ENCODE measurements at regions not wholly inside any gene's neighbourhood (a gene's known extent, or its start where the extent isn't known, plus 50 kb on each side); places are given as distances from the start of the nearest gene placed in this dataset.

DNA sequence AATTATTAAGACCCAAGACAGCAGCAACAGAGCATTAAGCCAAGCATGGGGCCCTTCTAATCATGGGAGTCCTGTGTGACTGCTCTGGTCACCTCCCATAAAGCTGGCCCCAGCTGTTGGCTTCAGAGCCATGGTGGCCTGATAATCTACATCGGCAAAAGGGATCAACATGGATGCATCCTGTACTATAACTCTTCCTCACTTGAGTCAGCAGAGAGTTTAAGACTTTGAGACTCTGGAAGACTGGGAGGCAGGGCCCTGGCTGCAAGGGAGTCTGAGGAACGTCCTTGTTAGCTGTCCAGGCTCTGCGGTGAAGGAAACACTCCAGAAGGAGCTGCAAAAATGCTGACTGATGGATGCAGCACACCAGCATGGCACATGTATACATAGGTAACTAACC is 95.0 kb upstream of the KIAA1217 start:
- no peak overlapping the region for H3K4me3 ChIP-seq (ENCODE audit: low read depth, low read length)
- TF ChIP-seq, protein P1, sequence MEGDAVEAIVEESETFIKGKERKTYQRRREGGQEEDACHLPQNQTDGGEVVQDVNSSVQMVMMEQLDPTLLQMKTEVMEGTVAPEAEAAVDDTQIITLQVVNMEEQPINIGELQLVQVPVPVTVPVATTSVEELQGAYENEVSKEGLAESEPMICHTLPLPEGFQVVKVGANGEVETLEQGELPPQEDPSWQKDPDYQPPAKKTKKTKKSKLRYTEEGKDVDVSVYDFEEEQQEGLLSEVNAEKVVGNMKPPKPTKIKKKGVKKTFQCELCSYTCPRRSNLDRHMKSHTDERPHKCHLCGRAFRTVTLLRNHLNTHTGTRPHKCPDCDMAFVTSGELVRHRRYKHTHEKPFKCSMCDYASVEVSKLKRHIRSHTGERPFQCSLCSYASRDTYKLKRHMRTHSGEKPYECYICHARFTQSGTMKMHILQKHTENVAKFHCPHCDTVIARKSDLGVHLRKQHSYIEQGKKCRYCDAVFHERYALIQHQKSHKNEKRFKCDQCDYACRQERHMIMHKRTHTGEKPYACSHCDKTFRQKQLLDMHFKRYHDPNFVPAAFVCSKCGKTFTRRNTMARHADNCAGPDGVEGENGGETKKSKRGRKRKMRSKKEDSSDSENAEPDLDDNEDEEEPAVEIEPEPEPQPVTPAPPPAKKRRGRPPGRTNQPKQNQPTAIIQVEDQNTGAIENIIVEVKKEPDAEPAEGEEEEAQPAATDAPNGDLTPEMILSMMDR (IDR thresholded peaks at IDR 0.05; ENCODE audit: low read depth, low read length): no peak

GRCh38 chr10:24114556-24114955 is 94.4 kb upstream of the KIAA1217 start:
- H3K4me3 ChIP-seq (ENCODE audit: low read depth, low read length): no peak overlapping the region
- TF ChIP-seq, protein P1 (IDR thresholded peaks at IDR 0.05; ENCODE audit: low read depth, low read length): no peak

DNA sequence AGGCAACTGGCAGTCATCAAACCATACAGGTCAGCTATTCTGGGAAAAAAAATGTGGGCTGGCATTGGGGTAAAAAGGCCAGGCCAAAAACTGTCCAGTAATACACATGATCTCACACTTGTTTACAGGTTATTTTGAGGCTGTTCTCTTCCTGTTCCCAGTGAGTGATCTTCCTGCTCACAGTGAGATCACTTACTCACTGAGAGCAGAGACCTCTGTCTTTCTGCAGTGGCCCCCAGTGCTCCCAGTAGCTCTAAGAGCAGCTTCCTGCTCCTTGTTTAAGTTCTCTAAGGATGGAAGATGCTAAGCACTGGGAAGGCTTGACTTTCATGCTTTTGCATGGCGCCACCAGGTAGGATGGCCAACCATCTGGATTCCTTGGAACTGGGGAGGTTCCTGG is 93.5 kb upstream of the KIAA1217 start:
- H3K4me3 ChIP-seq (ENCODE audit: low read depth, low read length): no peak overlapping the region
- TF ChIP-seq, protein P1 (IDR thresholded peaks at IDR 0.05; ENCODE audit: low read depth, low read length): no peak

DNA sequence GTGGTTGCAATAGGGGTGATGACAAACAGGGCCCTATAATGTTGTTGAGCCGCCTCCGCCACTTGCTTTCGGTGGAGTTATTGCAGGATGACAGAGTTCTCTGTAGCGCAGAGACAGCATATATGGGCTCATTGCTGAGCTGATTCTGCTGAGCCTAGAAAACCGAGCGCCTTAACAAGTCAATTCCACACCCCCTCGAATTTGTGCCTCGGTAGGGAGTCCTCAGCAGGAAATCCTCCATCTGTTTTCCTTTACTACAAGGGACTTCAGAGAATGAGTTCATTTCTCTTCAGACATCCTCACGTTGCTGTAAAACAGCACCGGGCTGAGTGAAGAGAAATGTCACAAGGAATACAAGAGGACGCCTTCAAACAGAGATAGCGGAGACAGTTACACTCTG is 90.7 kb upstream of the KIAA1217 start:
- no peak overlapping the region for H3K4me3 ChIP-seq (ENCODE audit: low read depth, low read length)
- TF ChIP-seq, protein P1 (IDR thresholded peaks at IDR 0.05; ENCODE audit: low read depth, low read length): no peak

GRCh38 chr10:24119896-24120295 is 89.0 kb upstream of the KIAA1217 start:
- TF ChIP-seq, protein P1 (IDR thresholded peaks at IDR 0.05; ENCODE audit: low read depth, low read length): no peak
- no peak overlapping the region for H3K4me3 ChIP-seq (ENCODE audit: low read depth, low read length)

DNA sequence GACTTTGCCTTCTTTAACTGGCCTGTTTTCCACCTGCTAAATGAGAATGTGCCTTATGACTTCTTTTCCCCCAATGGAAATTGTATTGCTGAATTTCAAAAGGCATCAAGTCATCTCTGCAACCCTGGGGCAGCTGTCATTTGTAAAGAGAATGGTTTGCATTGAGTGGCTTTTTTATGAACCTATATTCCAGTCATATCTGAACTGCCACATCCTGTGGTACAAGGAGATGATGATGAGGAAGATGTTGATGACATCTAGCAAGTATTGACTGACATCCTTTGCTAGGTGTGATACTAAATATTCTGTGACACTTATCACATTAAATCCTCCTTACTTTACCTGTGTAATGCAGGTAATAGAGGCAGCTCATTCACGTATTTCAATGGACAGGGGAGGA is 88.3 kb upstream of the KIAA1217 start:
- H3K4me3 ChIP-seq (ENCODE audit: low read depth, low read length): no peak overlapping the region
- TF ChIP-seq, protein P1 (IDR thresholded peaks at IDR 0.05; ENCODE audit: low read depth, low read length): no peak

DNA sequence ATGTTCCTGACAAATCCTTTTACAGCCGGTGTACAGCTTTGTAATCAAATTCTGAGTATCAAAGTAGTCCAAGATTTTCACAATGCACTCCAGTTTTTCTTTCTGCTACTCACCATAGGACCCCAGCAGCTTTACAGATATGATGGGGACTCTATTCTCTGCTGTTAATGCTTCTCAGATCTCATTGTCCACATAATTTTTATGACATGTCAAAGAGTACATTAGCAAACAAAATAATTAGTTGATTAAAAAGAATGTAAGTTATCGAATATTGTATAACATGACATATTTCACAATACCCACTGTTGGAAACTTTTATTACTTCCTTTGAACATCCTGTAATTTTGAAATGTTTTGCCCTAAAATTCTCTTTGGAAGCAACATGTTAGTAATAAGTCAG is 81.4 kb upstream of the KIAA1217 start:
- H3K4me3 ChIP-seq (ENCODE audit: low read depth, low read length): no peak overlapping the region
- TF ChIP-seq, protein P1 (IDR thresholded peaks at IDR 0.05; ENCODE audit: low read depth, low read length): no peak
